GM10266 (cell line): ENCODE measurements at regions not wholly inside any gene's neighbourhood (a gene's known extent, or its start where the extent isn't known, plus 50 kb on each side); places are given as distances from the start of the nearest gene placed in this dataset.

ENCODE experiments used
- DNase-seq: peaks from one replicate; pipeline ENCODE4 v3.0.0; 2012; ENCODE audit errors: extremely low spot score
- CTCF ChIP-seq: IDR thresholded peaks from 2 replicates; pipeline ENCODE4 v1.5.1; 2012; ENCODE audit warnings: mild to moderate bottlenecking, low read depth; ENCODE audit not compliant: control insufficient read depth, insufficient read depth; ENCODE audit errors: missing control alignments

GRCh38 chr12:83476695-83477690 is 790.3 kb downstream of the TMTC2 start:
- DNase-seq = no peak
- TF ChIP-seq CTCF = no peak

- no peak for DNase-seq
Measured at GRCh38 chr12:83476006-83476405, 789.3 kb downstream of the TMTC2 start.

GRCh38 chr12:83474369-83474768 is 787.7 kb downstream of the TMTC2 start:
- DNase-seq = no peak
- no peak for TF ChIP-seq CTCF

More at GRCh38 chr12:83476006-83476405, 789.3 kb downstream of the TMTC2 start:
- TF ChIP-seq CTCF = no peak

GRCh38 chr12:83473408-83474095 is 786.8 kb downstream of the TMTC2 start:
- no peak for TF ChIP-seq CTCF
- DNase-seq = no peak

GRCh38 chr12:83472772-83473171 is 786.1 kb downstream of the TMTC2 start:
- no peak for TF ChIP-seq CTCF
- no peak for DNase-seq

- TF ChIP-seq CTCF = no peak
Measured at GRCh38 chr12:83472350-83472749, 785.6 kb downstream of the TMTC2 start.

More at GRCh38 chr12:83472350-83472749, 785.6 kb downstream of the TMTC2 start:
- no peak for DNase-seq
